DOHH2 (cell line): ENCODE measurements at regions not wholly inside any gene's neighbourhood (a gene's known extent, or its start where the extent isn't known, plus 50 kb on each side); places are given as distances from the start of the nearest gene placed in this dataset.

Experiments
- EZH2phosphoT487 ChIP-seq: fragments of 200-600 bp; sonication (generic); IDR thresholded peaks from 2 replicates; pipeline ENCODE4 v1.6.1; 2017; ENCODE audit warnings: borderline replicate concordance, mild to moderate bottlenecking, antibody characterized with exemption, low read length, moderate library complexity, mixed read lengths
- TF ChIP-seq, protein P1 (sequence below): fragments of 200-600 bp; sonication (generic); IDR thresholded peaks from one replicate; pipeline ENCODE4 v1.5.1; 2014; ENCODE audit warnings: antibody characterized with exemption, mild to moderate bottlenecking, low read depth, low read length; ENCODE audit not compliant: poor library complexity, severe bottlenecking

DNA sequence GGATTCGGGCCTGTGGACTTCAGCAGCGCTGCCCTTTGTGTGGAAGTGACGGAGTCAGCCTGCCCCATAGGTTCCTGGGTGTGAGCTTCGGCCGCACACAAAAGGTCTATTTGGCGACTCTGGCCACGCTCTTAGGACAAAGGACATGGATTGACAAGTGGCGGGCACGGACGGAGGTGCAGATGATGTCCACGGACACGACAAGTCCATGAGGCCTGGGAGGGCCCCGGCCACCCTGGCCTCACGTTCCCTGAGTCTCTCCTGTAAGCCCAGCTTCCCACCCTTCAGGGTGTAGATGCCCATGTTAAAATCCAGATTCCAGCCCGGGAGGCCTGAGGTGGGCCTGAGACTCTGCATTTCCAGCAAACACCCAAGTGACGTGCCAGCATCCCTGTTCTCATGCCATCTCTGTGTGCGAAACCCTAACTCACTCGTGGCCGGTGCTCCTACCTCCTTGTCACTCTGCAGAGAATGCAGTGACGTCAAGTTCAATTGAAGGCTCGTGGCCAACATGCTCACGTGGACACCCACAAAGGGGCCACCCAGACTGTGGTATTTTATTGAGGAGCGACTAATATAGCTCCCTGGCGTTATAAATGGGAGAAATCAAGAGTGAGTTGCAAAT lies 111.7 kb downstream of the RTP5 start:
- TF ChIP-seq, protein P1, sequence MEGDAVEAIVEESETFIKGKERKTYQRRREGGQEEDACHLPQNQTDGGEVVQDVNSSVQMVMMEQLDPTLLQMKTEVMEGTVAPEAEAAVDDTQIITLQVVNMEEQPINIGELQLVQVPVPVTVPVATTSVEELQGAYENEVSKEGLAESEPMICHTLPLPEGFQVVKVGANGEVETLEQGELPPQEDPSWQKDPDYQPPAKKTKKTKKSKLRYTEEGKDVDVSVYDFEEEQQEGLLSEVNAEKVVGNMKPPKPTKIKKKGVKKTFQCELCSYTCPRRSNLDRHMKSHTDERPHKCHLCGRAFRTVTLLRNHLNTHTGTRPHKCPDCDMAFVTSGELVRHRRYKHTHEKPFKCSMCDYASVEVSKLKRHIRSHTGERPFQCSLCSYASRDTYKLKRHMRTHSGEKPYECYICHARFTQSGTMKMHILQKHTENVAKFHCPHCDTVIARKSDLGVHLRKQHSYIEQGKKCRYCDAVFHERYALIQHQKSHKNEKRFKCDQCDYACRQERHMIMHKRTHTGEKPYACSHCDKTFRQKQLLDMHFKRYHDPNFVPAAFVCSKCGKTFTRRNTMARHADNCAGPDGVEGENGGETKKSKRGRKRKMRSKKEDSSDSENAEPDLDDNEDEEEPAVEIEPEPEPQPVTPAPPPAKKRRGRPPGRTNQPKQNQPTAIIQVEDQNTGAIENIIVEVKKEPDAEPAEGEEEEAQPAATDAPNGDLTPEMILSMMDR = no peak
- no peak for TF ChIP-seq EZH2phosphoT487
